ENCODE measurements at regions not wholly inside any gene's neighbourhood (a gene's known extent, or its start where the extent isn't known, plus 50 kb on each side); places are given as distances from the start of the nearest gene placed in this dataset.
"Not testable (repeated sequence)": the region's sequence is repeated elsewhere in the genome, so short reads cannot be mapped to it uniquely, and the experiment has no call there.

DNA sequence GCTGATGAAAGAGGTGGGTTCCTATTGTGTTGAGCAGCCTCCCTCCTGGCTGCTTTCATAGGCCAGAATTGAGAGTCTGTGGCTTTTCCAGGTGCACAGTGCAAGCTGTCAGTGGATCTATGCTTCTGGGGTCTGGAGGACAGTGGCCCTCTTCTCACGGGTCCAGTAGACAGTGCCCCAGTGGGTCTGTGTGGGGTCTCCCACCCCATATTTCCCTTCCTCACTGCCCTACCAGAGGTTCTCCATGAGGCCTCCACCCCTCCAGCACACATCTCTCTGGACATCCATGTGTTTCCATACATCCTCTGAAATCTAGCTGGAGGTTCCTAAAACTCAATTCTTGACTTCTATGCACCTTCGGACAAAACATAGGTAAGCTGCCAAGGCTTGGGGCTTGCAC lies 201.2 kb downstream of the FAM43A start:
- Histone ChIP-seq H3K4me1 (ENCODE audit: control insufficient read depth, insufficient read depth, low read length) (no peaks in the 10 kb centered on the region), H3K4me3 (ENCODE audit: low read depth in 2 of 2, low read length in 2 of 2) (no peak overlapping the region), H3K36me3 (ENCODE audit: control insufficient read depth, insufficient read depth, low read length) (no peaks in the 10 kb centered on the region), H3K27me3 (ENCODE audit: control insufficient read depth, insufficient read depth, low read length) (no peaks in the 10 kb centered on the region), H3K9me3 (ENCODE audit: control insufficient read depth, insufficient read depth, low read depth, low read length) (peaks cover 2% of the 10 kb centered on the region; the same call in 1 of the 2 replicates), H3K27ac (ENCODE audit: low read length) (no peak overlapping the region)
- no TSS peak for BruUV-seq (replicated peaks)
- no peak for TF ChIP-seq TCF7L2 (IDR thresholded peaks at IDR 0.05; ENCODE audit: low read depth, low read length)
- TF ChIP-seq, protein P1, sequence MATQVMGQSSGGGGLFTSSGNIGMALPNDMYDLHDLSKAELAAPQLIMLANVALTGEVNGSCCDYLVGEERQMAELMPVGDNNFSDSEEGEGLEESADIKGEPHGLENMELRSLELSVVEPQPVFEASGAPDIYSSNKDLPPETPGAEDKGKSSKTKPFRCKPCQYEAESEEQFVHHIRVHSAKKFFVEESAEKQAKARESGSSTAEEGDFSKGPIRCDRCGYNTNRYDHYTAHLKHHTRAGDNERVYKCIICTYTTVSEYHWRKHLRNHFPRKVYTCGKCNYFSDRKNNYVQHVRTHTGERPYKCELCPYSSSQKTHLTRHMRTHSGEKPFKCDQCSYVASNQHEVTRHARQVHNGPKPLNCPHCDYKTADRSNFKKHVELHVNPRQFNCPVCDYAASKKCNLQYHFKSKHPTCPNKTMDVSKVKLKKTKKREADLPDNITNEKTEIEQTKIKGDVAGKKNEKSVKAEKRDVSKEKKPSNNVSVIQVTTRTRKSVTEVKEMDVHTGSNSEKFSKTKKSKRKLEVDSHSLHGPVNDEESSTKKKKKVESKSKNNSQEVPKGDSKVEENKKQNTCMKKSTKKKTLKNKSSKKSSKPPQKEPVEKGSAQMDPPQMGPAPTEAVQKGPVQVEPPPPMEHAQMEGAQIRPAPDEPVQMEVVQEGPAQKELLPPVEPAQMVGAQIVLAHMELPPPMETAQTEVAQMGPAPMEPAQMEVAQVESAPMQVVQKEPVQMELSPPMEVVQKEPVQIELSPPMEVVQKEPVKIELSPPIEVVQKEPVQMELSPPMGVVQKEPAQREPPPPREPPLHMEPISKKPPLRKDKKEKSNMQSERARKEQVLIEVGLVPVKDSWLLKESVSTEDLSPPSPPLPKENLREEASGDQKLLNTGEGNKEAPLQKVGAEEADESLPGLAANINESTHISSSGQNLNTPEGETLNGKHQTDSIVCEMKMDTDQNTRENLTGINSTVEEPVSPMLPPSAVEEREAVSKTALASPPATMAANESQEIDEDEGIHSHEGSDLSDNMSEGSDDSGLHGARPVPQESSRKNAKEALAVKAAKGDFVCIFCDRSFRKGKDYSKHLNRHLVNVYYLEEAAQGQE (IDR thresholded peaks at IDR 0.05; ENCODE audit: insufficient read depth in 1 of 2, low read depth in 2 of 2, low read length in 1 of 2), result no peak
- no peak for TF ChIP-seq SIN3A (IDR thresholded peaks at IDR 0.05; ENCODE audit: borderline replicate concordance, insufficient read depth, low read depth, low read length)
- no peak for TF ChIP-seq POLR2AphosphoS5 (IDR thresholded peaks at IDR 0.05; ENCODE audit: low read depth, low read length)
- TF ChIP-seq, protein P2, sequence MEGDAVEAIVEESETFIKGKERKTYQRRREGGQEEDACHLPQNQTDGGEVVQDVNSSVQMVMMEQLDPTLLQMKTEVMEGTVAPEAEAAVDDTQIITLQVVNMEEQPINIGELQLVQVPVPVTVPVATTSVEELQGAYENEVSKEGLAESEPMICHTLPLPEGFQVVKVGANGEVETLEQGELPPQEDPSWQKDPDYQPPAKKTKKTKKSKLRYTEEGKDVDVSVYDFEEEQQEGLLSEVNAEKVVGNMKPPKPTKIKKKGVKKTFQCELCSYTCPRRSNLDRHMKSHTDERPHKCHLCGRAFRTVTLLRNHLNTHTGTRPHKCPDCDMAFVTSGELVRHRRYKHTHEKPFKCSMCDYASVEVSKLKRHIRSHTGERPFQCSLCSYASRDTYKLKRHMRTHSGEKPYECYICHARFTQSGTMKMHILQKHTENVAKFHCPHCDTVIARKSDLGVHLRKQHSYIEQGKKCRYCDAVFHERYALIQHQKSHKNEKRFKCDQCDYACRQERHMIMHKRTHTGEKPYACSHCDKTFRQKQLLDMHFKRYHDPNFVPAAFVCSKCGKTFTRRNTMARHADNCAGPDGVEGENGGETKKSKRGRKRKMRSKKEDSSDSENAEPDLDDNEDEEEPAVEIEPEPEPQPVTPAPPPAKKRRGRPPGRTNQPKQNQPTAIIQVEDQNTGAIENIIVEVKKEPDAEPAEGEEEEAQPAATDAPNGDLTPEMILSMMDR (IDR thresholded peaks at IDR 0.05), result no peak
- in situ Hi-C loops (cut with HindIII; ENCODE audit: low pct_unique_long_range_greater_than_20kb, low sequenced_read_pairs), result no loop called here
- ATAC-seq, result no peak
- no peak for DNase-seq (ENCODE audit: low read depth, low spot score)
- intact Hi-C loops (cut with micrococcal nuclease; ENCODE audit: unreplicated experiment), result no loop called here
- ChIA-PET POLR2A (no interaction called here), CTCF (no interaction called here)

DNA sequence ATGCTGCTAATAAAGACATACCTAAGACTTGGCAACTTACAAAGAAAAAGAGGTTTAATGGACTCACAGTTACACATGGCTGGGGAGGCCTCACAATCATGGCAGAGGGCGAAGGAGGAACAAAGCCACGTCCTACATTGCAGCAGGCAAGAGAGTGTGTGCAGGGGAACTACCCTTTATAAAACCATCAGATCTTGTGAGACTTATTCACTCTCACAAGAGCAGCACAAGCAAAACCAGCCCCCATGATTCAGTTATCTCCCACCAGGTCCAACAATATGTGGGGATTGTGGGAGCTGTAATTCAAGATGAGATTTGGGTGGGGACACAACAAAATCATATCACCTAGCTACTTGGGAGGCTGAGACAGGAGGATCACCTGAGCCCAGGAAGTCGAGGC lies 202.4 kb downstream of the FAM43A start:
- H3K36me3 ChIP-seq (ENCODE audit: control insufficient read depth, insufficient read depth, low read length); H3K27me3 ChIP-seq (ENCODE audit: control insufficient read depth, insufficient read depth, low read length); in situ Hi-C loops (cut with HindIII; ENCODE audit: low pct_unique_long_range_greater_than_20kb, low sequenced_read_pairs); intact Hi-C loops (cut with micrococcal nuclease; ENCODE audit: unreplicated experiment); H3K4me3 ChIP-seq (ENCODE audit: low read depth in 2 of 2, low read length in 2 of 2); DNase-seq (ENCODE audit: low read depth, low spot score); CTCF ChIA-PET; H3K4me1 ChIP-seq (ENCODE audit: control insufficient read depth, insufficient read depth, low read length); H3K9me3 ChIP-seq (ENCODE audit: control insufficient read depth, insufficient read depth, low read depth, low read length); ATAC-seq; BruUV-seq (replicated peaks); POLR2A ChIA-PET; H3K27ac ChIP-seq (ENCODE audit: low read length): not testable (repeated sequence)

DNA sequence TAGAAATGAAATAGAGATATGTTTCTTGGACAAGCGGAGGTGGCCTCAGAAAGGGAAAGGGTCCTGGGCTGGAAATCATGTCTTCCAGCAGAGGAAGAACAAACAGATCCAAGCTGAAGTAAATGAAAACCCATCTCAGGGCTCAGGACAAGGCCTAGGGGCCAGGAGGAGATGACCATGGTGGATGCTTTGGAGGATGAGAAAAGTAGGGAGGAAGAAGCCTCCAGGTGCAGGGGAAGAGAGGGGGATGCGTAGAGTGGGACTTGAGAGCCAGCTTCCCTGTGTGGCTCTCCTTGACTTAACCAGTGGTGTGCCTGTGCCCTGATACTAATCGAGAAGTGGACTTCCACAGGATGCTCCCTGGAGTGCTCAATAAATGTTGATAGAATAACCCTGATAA lies 203.2 kb downstream of the FAM43A start:
- POLR2A ChIA-PET, result no interaction called here
- TF ChIP-seq, protein P1 (IDR thresholded peaks at IDR 0.05; ENCODE audit: insufficient read depth in 1 of 2, low read depth in 2 of 2, low read length in 1 of 2), result no peak
- TF ChIP-seq SIN3A (IDR thresholded peaks at IDR 0.05; ENCODE audit: borderline replicate concordance, insufficient read depth, low read depth, low read length) (no peak), POLR2AphosphoS5 (IDR thresholded peaks at IDR 0.05; ENCODE audit: low read depth, low read length) (no peak), TCF7L2 (IDR thresholded peaks at IDR 0.05; ENCODE audit: low read depth, low read length) (no peak)
- TF ChIP-seq, protein P2 (IDR thresholded peaks at IDR 0.05), result no peak
- no peak for DNase-seq (ENCODE audit: low read depth, low spot score)
- H3K4me1 ChIP-seq (ENCODE audit: control insufficient read depth, insufficient read depth, low read length), result no peaks in the 10 kb centered on the region
- H3K9me3 ChIP-seq (ENCODE audit: control insufficient read depth, insufficient read depth, low read depth, low read length), result peaks cover 2% of the 10 kb centered on the region; the same call in 1 of the 2 replicates
- no peaks in the 10 kb centered on the region for H3K36me3 ChIP-seq (ENCODE audit: control insufficient read depth, insufficient read depth, low read length)
- H3K27ac ChIP-seq (ENCODE audit: low read length), result no peak overlapping the region
- CTCF ChIA-PET, result no interaction called here
- no peak overlapping the region for H3K4me3 ChIP-seq (ENCODE audit: low read depth in 2 of 2, low read length in 2 of 2)
- BruUV-seq (replicated peaks), result no TSS peak
- no peak for ATAC-seq
- H3K27me3 ChIP-seq (ENCODE audit: control insufficient read depth, insufficient read depth, low read length), result no peaks in the 10 kb centered on the region
- intact Hi-C loops (cut with micrococcal nuclease; ENCODE audit: unreplicated experiment) (no loop called here), in situ Hi-C loops (cut with HindIII; ENCODE audit: low pct_unique_long_range_greater_than_20kb, low sequenced_read_pairs) (no loop called here)

Data from Panc1 (cell line).